ENCODE measurements at regions not wholly inside any gene's neighbourhood (a gene's known extent, or its start where the extent isn't known, plus 50 kb on each side); places are given as distances from the start of the nearest gene placed in this dataset.
"Not testable (repeated sequence)": the region's sequence is repeated elsewhere in the genome, so short reads cannot be mapped to it uniquely, and the experiment has no call there.

DNA sequence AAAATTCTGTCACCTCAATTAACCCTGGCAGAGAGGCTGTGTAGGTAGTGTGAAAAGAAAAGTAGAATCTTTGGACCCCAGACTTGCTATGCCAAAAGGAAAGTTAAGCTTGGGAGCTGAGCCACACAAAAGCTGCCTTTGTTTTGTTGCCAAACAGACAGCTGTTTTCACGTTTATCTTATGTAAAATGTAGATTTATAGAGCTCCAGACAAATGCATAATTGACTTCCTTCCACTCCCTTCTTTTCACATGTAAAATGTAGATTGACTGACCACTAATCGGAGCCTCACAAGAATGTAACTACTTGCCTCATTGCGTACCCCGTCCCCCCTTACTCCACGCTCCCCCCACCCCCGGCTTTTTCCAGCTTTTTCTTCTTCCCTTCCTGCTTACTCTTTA, 2302.2 kb upstream of the RAG2 start:
- DNase-seq (ENCODE audit: low read depth): no peak

DNA sequence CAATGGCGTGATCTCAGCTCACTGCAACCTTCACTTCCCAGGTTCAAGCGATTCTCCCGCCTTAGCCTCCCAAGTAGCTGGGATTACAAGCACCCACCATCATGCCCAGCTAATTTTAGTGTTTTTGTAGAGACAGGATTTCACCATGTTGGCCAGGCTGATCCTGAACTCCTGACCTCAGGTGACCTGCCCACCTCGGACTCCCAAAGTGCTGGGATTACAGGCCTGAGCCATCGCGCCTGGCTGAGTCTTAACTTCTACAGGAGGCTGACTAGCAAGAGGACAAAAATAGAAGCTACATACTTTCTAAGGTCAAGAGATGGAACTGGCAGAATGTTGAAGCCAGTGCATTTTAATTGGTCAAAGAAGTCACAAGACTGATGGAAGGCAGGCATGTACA, 2296.2 kb upstream of the RAG2 start:
- DNase-seq (ENCODE audit: low read depth): not testable (repeated sequence)

DNA sequence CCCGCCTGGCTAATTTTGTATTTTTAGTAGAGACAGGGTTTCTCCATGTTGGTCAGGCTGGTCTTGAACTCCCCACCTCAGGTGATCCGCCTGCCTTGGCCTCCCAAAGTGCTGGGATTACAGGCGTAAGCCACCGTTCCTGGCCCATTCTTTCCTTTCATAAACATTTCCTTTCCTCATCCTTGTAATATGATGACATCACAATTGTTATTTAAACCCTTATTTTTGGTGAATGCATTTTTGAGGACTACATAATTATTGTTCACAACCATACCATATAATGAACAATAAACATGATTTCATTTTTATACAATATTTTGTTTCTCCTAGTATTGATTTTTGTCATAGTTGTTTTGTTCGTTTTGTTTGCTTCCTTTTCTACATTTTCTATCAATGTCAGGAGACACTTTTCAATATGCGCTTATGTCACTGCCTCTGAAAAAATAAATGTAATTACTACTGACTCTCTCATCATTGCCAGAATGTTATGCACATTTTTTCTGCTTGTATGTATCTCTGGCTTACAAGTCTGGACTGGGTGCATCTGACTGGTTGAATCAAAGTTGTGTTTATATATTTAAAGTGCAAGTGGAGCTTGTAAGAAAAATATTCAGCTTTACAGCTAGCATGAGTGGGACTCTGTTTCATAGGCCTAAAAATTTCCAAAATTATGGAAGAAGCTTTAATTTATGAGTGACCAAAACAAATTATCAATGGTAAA, 2286.3 kb upstream of the RAG2 start:
- no peak for DNase-seq (ENCODE audit: low read depth)

DNA sequence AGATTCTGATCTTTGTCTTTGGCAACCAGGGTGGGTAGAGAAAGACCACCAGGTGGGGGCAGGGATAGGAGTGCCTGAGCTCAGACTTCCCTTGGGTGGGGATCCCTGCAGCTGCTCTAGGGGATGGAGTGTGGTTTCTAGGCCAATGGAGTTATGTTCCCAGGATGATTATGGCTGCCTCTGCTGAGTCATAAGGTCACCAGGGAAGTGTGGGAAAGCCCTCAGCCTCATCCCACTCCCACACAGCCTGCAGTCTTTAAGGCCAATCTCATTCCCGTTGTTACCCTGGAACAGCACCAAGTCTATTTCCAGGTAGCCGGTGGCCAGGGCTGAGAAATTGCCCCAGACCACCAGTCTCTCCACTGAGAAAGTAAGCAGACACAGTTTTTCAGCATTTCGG, 2269.3 kb upstream of the RAG2 start:
- DNase-seq (ENCODE audit: low read depth): peak; percentile 63

DNA sequence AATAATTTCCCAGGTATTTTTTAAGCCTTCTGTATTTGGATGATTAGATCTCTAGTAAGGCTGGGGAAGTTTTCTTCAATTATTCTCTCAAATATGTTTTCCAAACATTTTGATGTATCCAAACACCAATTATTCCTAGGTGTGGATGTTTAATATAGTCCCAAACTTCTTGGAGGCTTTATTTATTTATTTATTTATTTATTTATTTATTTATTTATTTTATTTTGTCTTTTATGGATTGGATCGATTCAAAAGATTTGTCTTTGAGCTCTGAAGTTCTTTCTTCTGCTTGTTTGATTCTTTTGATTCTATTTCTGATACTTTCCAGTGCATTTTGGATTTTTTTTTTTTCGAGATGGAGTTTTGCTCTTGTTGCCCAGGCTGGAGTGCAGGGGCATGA, 2267.9 kb upstream of the RAG2 start:
- DNase-seq (ENCODE audit: low read depth): no peak

- no peak for DNase-seq (ENCODE audit: low read depth)
Measured at GRCh38 chr11:38842991-38843390, 2245.0 kb upstream of the RAG2 start.

- no peak for DNase-seq (ENCODE audit: low read depth)
Measured at GRCh38 chr11:38839071-38839470, 2241.0 kb upstream of the RAG2 start.

- no peak for DNase-seq (ENCODE audit: low read depth)
Measured at GRCh38 chr11:38835966-38836365, 2237.9 kb upstream of the RAG2 start.

GRCh38 chr11:38824573-38824972, 2226.5 kb upstream of the RAG2 start:
- peak; percentile 42 for DNase-seq (ENCODE audit: low read depth)

GRCh38 chr11:38821786-38822185, 2223.8 kb upstream of the RAG2 start:
- not testable (repeated sequence) for DNase-seq (ENCODE audit: low read depth)

- no peak for DNase-seq (ENCODE audit: low read depth)
Measured at GRCh38 chr11:38819981-38820380, 2221.9 kb upstream of the RAG2 start.

DNA sequence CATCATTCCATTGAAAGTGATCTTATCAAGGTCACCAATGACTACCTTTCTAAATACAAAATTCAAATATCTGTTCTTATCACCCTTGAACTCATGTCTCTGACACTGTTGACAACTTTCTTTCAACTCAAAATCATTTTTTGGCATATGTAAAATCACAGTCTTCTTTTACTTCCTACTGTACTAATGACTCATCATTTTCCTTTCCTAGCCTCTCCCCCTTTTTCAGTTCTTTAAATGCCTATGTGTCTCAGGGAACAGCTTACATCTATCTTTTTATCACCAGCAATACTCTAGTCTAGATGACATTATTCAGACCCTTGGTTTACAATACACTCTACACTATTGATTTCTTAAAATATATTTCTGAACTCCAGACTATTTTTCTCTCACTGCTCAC, 2220.7 kb upstream of the RAG2 start:
- peak; percentile 15 for DNase-seq (ENCODE audit: low read depth)

- peak; percentile 87 for DNase-seq (ENCODE audit: low read depth)
Measured at GRCh38 chr11:38814670-38815069, 2216.6 kb upstream of the RAG2 start.

- no peak for DNase-seq (ENCODE audit: low read depth)
Measured at GRCh38 chr11:38809521-38809920, 2211.5 kb upstream of the RAG2 start.

DNA sequence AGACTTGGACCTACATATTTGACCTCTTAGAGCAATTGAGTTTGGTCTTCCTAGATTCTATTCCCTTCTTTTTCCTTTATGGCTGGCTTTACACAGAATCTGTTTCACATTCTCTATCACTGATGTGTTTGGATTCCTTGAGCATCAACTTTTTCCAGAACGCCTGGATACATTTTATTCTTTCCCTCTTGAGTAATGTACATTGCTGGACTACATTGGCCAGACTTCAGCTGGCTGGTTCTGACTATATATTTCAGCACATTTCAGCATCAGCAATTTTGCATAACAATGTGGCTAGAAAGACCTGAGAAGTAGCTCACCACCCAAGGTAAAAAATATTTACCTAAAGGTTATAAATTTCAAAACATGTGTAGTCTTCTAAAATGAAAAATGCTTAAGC, 2198.2 kb upstream of the RAG2 start:
- DNase-seq (ENCODE audit: low read depth): no peak

GRCh38 chr11:38795027-38795426, 2197.0 kb upstream of the RAG2 start:
- no peak for DNase-seq (ENCODE audit: low read depth)

GRCh38 chr11:38791346-38791961, 2193.4 kb upstream of the RAG2 start:
- peak; percentile 47 for DNase-seq (ENCODE audit: low read depth)

DNA sequence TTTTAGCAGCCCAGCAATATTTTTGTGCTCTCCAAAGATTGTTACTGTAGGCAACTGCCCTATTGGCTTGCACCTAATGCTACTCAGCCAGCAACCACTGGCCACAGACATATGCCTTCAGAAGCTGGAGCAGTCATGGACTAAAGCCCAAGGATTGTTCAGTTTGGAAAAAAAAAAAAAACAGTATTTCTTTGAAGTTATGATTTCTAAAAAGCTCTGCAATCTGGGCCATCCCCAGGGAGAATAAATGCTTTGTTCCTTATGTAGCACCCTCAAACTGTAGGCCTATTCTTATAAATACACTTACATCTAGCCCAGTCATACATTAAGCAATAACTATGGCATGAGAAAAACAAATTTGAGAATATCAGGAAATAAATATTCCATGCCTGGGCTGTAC, 2190.5 kb upstream of the RAG2 start:
- DNase-seq (ENCODE audit: low read depth): no peak

DNA sequence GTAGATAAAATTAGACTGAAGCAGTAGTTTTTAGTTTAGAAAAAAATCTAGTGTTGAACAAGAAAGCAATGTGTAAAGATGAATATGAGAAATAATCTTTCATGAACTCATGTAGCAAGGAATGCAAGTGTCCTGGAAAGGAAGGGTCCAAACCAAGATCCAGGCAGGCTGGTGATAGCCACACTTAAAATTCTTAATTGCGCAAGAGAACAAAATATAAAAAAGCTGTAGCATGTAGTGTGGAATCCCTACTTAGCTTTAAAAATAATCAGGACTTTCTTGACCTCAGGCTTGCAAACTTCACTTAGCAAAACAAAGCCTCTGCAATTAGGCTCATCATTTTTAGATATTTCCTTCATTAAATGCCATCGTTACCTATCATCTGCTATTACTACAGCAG, 2186.1 kb upstream of the RAG2 start:
- DNase-seq (ENCODE audit: low read depth): no peak

GRCh38 chr11:38766796-38767195, 2168.8 kb upstream of the RAG2 start:
- no peak for DNase-seq (ENCODE audit: low read depth)

DNA sequence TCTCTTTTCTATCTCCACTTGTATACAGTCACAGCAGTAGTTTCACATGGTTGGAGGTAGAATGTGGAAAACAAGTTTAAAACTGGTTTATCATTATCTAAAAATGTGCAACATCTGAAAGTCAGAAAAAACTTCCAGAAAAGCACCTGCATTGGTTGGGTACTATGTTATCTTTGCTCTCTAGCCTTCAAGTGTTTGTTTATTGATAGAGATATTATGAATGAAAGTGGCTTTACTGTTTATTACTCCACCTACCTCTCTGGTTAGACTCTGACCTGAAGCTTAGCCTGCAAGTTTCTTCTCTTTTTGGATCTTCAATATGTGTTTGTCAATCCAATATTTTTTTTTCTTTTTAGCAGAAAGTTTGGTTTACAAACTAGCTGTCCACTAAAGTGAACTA, 2161.4 kb upstream of the RAG2 start:
- no peak for DNase-seq (ENCODE audit: low read depth)

DNA sequence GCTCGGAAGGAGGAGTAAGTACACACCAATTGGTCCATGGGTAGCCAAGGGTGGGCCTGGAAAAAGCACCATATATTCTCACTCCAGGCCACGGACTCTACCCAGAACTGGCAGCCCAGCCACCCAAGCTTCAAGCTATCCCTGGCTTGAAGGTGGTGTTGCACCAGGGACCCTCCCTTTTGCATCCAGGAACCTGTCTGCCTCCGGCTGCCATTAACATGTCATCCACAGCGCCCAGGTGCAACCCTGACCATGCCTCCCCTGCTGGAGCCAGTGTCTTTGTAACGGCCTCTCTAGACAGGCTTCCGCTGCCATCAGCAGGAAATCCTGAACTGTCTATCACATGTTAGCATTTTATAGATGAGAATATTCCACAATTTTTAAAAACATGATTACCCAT, 2158.5 kb upstream of the RAG2 start:
- DNase-seq (ENCODE audit: low read depth): no peak

DNA sequence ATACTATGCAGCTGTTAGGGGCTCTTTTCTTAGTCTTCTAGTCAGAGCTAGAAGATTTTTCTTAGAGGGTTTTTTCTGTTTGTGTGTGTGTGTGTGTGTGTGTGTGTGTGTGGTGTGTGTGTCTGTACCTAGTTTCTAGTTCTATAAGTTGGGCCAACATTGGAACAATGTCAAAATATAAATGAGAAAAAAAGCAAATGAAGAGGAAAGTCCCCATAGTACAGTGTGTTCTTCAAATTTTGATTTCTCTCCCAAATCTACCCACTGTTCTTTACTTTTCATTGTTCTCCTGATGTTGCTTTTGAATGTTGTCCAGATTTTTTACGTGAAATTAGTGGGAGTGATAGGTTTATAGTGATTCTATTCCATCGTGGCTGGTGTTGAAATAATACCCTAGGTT, 2153.4 kb upstream of the RAG2 start:
- no peak for DNase-seq (ENCODE audit: low read depth)

Measured in HT1080 (cell line).